ENCODE measurements at regions not wholly inside any gene's neighbourhood (a gene's known extent, or its start where the extent isn't known, plus 50 kb on each side); places are given as distances from the start of the nearest gene placed in this dataset.
"Not testable (repeated sequence)": the region's sequence is repeated elsewhere in the genome, so short reads cannot be mapped to it uniquely, and the experiment has no call there.

GRCh38 chr13:62151724-62152123 is 736.1 kb upstream of the PCDH20 start:
- H3K27ac ChIP-seq (ENCODE audit: low read length); DNase-seq; H3K27me3 ChIP-seq (ENCODE audit: control insufficient read depth, insufficient read depth, low read length); H3K9me3 ChIP-seq (ENCODE audit: control insufficient read depth, low read depth, low read length); H3K4me3 ChIP-seq (ENCODE audit: low read length); H3K36me3 ChIP-seq (ENCODE audit: control insufficient read depth, insufficient read depth, low read length); H3K4me1 ChIP-seq (ENCODE audit: control insufficient read depth, insufficient read depth, low read length): not testable (repeated sequence)
- WGBS (ENCODE audit: insufficient coverage, low lambda C conversion rate) = no CpG with 5 or more reads among the region's 2 CpGs

- H3K27ac ChIP-seq (ENCODE audit: low read length) = no peak overlapping the region
- no peak overlapping the region for H3K4me3 ChIP-seq (ENCODE audit: low read length)
- no CpG with 5 or more reads among the region's 3 CpGs for WGBS (ENCODE audit: insufficient coverage, low lambda C conversion rate)
- H3K9me3 ChIP-seq (ENCODE audit: control insufficient read depth, low read depth, low read length) = no peaks in the 10 kb centered on the region
- no peaks in the 10 kb centered on the region for H3K4me1 ChIP-seq (ENCODE audit: control insufficient read depth, insufficient read depth, low read length)
- H3K27me3 ChIP-seq (ENCODE audit: control insufficient read depth, insufficient read depth, low read length) = no peaks in the 10 kb centered on the region
- no peak for DNase-seq
- H3K36me3 ChIP-seq (ENCODE audit: control insufficient read depth, insufficient read depth, low read length) = no peaks in the 10 kb centered on the region
Measured at GRCh38 chr13:62142048-62142447, 726.4 kb upstream of the PCDH20 start.

GRCh38 chr13:62139597-62139996 is 723.9 kb upstream of the PCDH20 start:
- no peaks in the 10 kb centered on the region for H3K27me3 ChIP-seq (ENCODE audit: control insufficient read depth, insufficient read depth, low read length)

GRCh38 chr13:62137629-62138405 is 722.2 kb upstream of the PCDH20 start:
- Histone ChIP-seq H3K36me3 (ENCODE audit: control insufficient read depth, insufficient read depth, low read length) (no peaks in the 10 kb centered on the region), H3K9me3 (ENCODE audit: control insufficient read depth, low read depth, low read length) (no peaks in the 10 kb centered on the region), H3K27me3 (ENCODE audit: control insufficient read depth, insufficient read depth, low read length) (no peaks in the 10 kb centered on the region), H3K4me1 (ENCODE audit: control insufficient read depth, insufficient read depth, low read length) (no peaks in the 10 kb centered on the region), H3K27ac (ENCODE audit: low read length) (no peak overlapping the region), H3K4me3 (ENCODE audit: low read length) (no peak overlapping the region)
- DNase-seq = no peak
- WGBS (ENCODE audit: insufficient coverage, low lambda C conversion rate) = no CpG with 5 or more reads among the region's 2 CpGs

More at GRCh38 chr13:62139597-62139996, 723.9 kb upstream of the PCDH20 start:
- H3K4me3 ChIP-seq (ENCODE audit: low read length) = no peak overlapping the region
- DNase-seq = no peak
- H3K9me3 ChIP-seq (ENCODE audit: control insufficient read depth, low read depth, low read length) = no peaks in the 10 kb centered on the region
- no peaks in the 10 kb centered on the region for H3K4me1 ChIP-seq (ENCODE audit: control insufficient read depth, insufficient read depth, low read length)
- H3K36me3 ChIP-seq (ENCODE audit: control insufficient read depth, insufficient read depth, low read length) = no peaks in the 10 kb centered on the region
- H3K27ac ChIP-seq (ENCODE audit: low read length) = no peak overlapping the region

GRCh38 chr13:62131604-62132003 is 716.0 kb upstream of the PCDH20 start:
- no peak overlapping the region for H3K4me3 ChIP-seq (ENCODE audit: low read length)
- no peaks in the 10 kb centered on the region for H3K27me3 ChIP-seq (ENCODE audit: control insufficient read depth, insufficient read depth, low read length)
- no peaks in the 10 kb centered on the region for H3K9me3 ChIP-seq (ENCODE audit: control insufficient read depth, low read depth, low read length)
- H3K36me3 ChIP-seq (ENCODE audit: control insufficient read depth, insufficient read depth, low read length) = no peaks in the 10 kb centered on the region
- no peak for DNase-seq
- no peaks in the 10 kb centered on the region for H3K4me1 ChIP-seq (ENCODE audit: control insufficient read depth, insufficient read depth, low read length)
- H3K27ac ChIP-seq (ENCODE audit: low read length) = no peak overlapping the region
- WGBS (ENCODE audit: insufficient coverage, low lambda C conversion rate) = no CpG with 5 or more reads among the region's 1 CpG

- no peak for DNase-seq
- Histone ChIP-seq H3K4me1 (ENCODE audit: control insufficient read depth, insufficient read depth, low read length) (no peaks in the 10 kb centered on the region), H3K27me3 (ENCODE audit: control insufficient read depth, insufficient read depth, low read length) (no peaks in the 10 kb centered on the region), H3K27ac (ENCODE audit: low read length) (no peak overlapping the region), H3K9me3 (ENCODE audit: control insufficient read depth, low read depth, low read length) (no peaks in the 10 kb centered on the region), H3K4me3 (ENCODE audit: low read length) (no peak overlapping the region), H3K36me3 (ENCODE audit: control insufficient read depth, insufficient read depth, low read length) (no peaks in the 10 kb centered on the region)
- WGBS (ENCODE audit: insufficient coverage, low lambda C conversion rate) = 50% methylated on average over 1 of the region's 5 CpGs
Measured at GRCh38 chr13:62130062-62130970, 714.7 kb upstream of the PCDH20 start.

GRCh38 chr13:62129000-62129551 is 713.4 kb upstream of the PCDH20 start:
- H3K27me3 ChIP-seq (ENCODE audit: control insufficient read depth, insufficient read depth, low read length) = no peaks in the 10 kb centered on the region

GRCh38 chr13:62126400-62126799 is 710.8 kb upstream of the PCDH20 start:
- no peaks in the 10 kb centered on the region for H3K27me3 ChIP-seq (ENCODE audit: control insufficient read depth, insufficient read depth, low read length)
- no peak overlapping the region for H3K4me3 ChIP-seq (ENCODE audit: low read length)
- H3K36me3 ChIP-seq (ENCODE audit: control insufficient read depth, insufficient read depth, low read length) = no peaks in the 10 kb centered on the region
- H3K4me1 ChIP-seq (ENCODE audit: control insufficient read depth, insufficient read depth, low read length) = no peaks in the 10 kb centered on the region
- DNase-seq = no peak
- no peaks in the 10 kb centered on the region for H3K9me3 ChIP-seq (ENCODE audit: control insufficient read depth, low read depth, low read length)
- 88% methylated on average over 1 of the region's 1 CpG for WGBS (ENCODE audit: insufficient coverage, low lambda C conversion rate)
- no peak overlapping the region for H3K27ac ChIP-seq (ENCODE audit: low read length)

More at GRCh38 chr13:62129000-62129551, 713.4 kb upstream of the PCDH20 start:
- no peaks in the 10 kb centered on the region for H3K4me1 ChIP-seq (ENCODE audit: control insufficient read depth, insufficient read depth, low read length)
- H3K27ac ChIP-seq (ENCODE audit: low read length) = no peak overlapping the region
- no CpG with 5 or more reads among the region's 2 CpGs for WGBS (ENCODE audit: insufficient coverage, low lambda C conversion rate)
- no peaks in the 10 kb centered on the region for H3K36me3 ChIP-seq (ENCODE audit: control insufficient read depth, insufficient read depth, low read length)
- H3K4me3 ChIP-seq (ENCODE audit: low read length) = no peak overlapping the region
- no peak for DNase-seq
- H3K9me3 ChIP-seq (ENCODE audit: control insufficient read depth, low read depth, low read length) = no peaks in the 10 kb centered on the region

GRCh38 chr13:62125451-62125850 is 709.8 kb upstream of the PCDH20 start:
- Histone ChIP-seq H3K9me3 (ENCODE audit: control insufficient read depth, low read depth, low read length) (no peaks in the 10 kb centered on the region), H3K36me3 (ENCODE audit: control insufficient read depth, insufficient read depth, low read length) (no peaks in the 10 kb centered on the region), H3K4me3 (ENCODE audit: low read length) (no peak overlapping the region), H3K27ac (ENCODE audit: low read length) (no peak overlapping the region), H3K27me3 (ENCODE audit: control insufficient read depth, insufficient read depth, low read length) (no peaks in the 10 kb centered on the region), H3K4me1 (ENCODE audit: control insufficient read depth, insufficient read depth, low read length) (no peaks in the 10 kb centered on the region)
- DNase-seq = no peak
- WGBS (ENCODE audit: insufficient coverage, low lambda C conversion rate) = no CpG with 5 or more reads among the region's 1 CpG

- WGBS (ENCODE audit: insufficient coverage, low lambda C conversion rate) = 100% methylated on average over 1 of the region's 2 CpGs
- DNase-seq = no peak
- no peak overlapping the region for H3K4me3 ChIP-seq (ENCODE audit: low read length)
- no peaks in the 10 kb centered on the region for H3K9me3 ChIP-seq (ENCODE audit: control insufficient read depth, low read depth, low read length)
- no peaks in the 10 kb centered on the region for H3K36me3 ChIP-seq (ENCODE audit: control insufficient read depth, insufficient read depth, low read length)
- H3K27me3 ChIP-seq (ENCODE audit: control insufficient read depth, insufficient read depth, low read length) = no peaks in the 10 kb centered on the region
- no peak overlapping the region for H3K27ac ChIP-seq (ENCODE audit: low read length)
- no peaks in the 10 kb centered on the region for H3K4me1 ChIP-seq (ENCODE audit: control insufficient read depth, insufficient read depth, low read length)
Measured at GRCh38 chr13:62123409-62123808, 707.8 kb upstream of the PCDH20 start.
